Activated CD4-positive, CD25-positive, alpha-beta regulatory T cell treated with anti-CD3 and anti-CD28 coated beads, Interleukin-2, amount 50 U/mL, for 24 hours (primary cell): ENCODE measurements at regions not wholly inside any gene's neighbourhood (a gene's known extent, or its start where the extent isn't known, plus 50 kb on each side); places are given as distances from the start of the nearest gene placed in this dataset.
"Not testable (repeated sequence)": the region's sequence is repeated elsewhere in the genome, so short reads cannot be mapped to it uniquely, and the experiment has no call there.

Experiments
- ATAC-seq, 2 donors: fragments of 150-1000 bp; cut with Tn5 transposase; one replicate each; pipeline ENCODE4 v1.10.0; 2021; ENCODE audit warnings: mild to moderate bottlenecking in 1 of 2, moderate library complexity in 1 of 2

DNA sequence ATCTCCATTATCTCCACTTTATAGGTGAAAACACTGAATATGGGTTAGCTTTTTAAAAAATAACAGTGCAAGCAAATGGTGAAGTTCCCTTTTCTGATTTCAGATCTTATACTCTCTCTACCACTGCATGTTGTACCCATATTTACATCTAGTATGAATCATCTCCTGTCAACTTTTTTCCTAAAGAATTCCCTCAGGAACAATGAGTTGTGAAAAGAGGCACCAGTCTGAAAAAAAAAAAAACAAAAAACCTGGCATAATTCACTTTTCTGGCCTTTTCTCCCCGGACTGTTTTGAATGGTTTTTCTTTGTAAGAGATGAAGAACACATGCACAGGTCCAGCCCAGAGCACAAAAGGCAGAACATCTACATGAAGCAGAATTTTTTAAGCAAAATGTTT lies 596.0 kb downstream of the COL12A1 start:
- no peak for ATAC-seq

DNA sequence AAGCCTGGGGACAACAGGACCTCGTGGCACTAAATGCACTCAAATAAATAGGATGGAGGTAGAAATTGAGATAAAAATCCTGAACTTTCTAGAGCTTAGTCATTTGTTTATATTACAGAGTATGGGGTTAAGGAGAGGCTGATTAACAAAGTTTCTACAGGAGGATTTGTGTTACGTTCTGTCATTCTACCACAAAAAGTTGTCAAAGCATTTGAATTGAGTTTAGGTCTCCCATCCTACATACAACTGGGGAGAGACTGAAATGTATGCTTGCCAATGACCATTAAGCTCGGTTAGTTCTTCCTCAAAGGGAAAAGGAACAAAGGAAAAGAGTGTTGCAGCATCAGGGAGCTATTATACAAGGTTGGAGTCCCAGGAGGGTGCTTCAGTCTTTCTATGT lies 597.9 kb downstream of the COL12A1 start:
- ATAC-seq: no peak

GRCh38 chr6:74607468-74607867 lies 598.4 kb downstream of the COL12A1 start:
- no peak for ATAC-seq

DNA sequence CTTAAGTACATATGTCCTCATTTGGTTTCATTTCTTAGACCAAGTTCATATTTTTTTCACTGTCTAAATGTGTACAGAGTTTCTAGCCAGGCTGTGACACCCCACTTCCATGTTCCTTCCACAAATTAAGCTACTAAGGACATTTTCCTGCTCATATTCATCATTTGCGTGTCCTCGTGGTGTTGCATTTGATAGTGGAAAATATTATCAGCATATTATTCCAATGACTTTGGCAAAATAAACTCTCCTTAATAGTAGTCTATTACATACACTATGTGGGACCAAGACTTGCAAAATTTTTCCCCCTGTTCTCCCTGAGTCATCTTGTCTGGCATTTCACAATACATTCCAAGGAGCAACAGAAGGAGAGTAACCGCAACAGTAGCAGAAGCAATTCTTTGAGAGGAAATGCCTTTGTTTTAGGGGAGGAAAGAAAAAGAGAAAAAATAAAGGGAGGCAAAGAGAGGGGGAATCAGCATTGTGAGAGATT lies 599.2 kb downstream of the COL12A1 start:
- no peak for ATAC-seq

- ATAC-seq: no peak
Observed at GRCh38 chr6:74605922-74606581, 599.8 kb downstream of the COL12A1 start.

- no peak for ATAC-seq
Observed at GRCh38 chr6:74604279-74604678, 601.6 kb downstream of the COL12A1 start.

DNA sequence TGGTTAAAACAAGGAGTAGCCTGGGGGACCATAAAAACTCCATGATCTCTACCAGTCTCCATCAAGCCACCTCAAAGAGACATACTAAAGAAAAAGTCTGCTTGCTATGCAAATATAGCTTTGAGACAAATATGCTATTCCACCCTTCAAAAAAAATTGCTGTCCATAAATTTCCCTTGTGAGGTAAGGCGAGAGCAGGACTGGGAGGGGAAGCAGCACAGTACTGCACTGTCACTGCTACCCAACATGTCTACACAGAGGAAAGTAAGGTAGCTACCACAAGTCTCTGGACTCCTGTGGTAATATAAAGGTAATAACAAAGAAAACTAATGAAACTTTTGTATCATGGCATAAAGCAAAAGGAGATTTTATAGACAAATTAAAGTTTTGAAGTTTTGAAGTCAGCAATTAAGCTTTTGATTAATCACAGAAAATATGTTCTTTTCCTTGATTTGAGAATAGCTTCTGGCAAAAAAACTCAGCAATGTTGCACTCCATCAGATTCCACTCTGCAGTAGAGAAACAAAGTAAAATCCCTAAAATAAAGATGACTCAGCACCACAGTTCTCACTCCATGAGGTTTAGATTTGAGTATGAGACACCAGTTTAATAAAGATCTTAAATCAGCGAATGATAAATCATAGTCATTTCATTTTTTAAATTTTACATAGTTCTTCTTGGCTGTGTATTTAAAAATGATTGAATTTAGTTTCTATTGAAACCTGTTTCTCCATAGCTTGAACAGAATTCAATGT lies 602.4 kb downstream of the COL12A1 start:
- ATAC-seq: no peak

DNA sequence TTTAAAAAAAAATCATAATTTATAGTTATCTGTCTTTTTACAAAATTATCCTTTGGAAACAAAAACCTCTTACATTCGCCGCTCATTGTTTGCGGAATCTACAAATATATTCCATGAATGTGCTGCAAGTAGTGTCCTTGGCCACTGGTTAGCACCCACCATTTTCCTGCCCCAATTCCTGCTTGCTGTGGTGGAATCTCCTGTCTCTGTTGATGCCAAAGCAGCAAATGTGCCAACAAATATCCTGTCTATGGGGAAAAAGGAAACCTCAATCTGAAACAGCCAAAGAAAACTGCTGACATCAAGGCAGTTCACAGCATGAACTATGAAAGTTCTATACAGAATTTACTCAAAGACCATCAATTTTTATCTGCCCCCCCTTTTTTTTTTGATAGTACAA lies 603.6 kb downstream of the COL12A1 start:
- ATAC-seq: no peak

GRCh38 chr6:74598462-74599393 lies 607.1 kb downstream of the COL12A1 start:
- ATAC-seq: peak in 1 of 2 donors; percentile 43

GRCh38 chr6:74597840-74598239 lies 608.0 kb downstream of the COL12A1 start:
- no peak for ATAC-seq

GRCh38 chr6:74597266-74597665 lies 608.6 kb downstream of the COL12A1 start:
- no peak for ATAC-seq

- ATAC-seq: no peak
Observed at GRCh38 chr6:74596588-74596987, 609.3 kb downstream of the COL12A1 start.

DNA sequence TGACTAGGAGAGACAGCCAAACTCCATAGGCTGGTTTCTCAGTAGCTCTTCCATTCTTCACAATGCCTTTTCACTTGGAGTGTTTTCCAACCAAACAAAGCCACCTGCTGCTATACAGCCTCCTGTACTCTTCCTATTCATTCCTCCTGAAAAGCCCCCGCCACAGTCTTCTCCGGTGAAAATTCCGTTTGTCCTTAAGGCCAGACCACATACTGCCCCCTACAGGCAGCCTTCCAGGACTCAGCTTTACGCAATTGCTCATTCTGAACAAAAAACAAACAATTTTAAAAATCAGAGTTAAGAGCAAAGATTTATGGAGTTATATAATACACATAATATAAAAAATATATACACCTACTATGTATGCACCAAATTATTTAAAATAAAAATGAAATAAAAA lies 611.5 kb downstream of the COL12A1 start:
- not testable (repeated sequence) for ATAC-seq

DNA sequence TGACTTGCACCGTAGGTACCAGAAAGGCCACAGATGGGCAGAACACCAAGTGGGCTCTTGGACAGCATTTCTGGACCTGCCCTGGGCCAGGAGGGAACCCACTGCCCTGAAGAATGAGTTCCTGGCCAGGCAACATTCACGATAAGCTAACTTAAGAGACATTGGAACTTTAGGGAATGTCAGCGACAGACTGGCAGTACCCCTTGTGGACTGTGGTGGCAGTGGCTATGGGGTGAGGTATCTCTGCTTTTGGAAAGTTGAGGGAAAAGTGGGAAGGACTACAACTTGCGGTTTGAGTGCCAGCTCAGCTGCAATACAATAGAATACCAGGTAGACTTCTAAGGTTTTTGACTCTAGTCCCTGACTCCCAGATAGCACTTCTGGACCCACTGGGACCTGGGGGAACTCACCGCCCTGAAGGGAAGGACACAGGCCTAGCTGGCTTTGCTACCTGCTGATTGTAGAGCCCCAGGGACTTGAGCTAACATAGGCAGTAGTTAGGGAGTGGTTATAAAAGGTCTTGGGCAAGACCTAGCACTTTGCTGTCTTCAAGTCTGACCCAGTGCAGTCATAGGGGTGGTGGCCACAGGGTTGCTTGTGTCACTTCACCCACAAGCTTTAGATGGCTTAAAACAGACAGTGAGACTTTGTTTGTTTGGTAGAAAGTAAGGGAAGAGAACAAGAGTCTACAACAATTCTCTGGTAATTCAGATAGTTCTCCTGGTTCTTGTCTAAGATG lies 617.6 kb downstream of the COL12A1 start:
- no peak for ATAC-seq

DNA sequence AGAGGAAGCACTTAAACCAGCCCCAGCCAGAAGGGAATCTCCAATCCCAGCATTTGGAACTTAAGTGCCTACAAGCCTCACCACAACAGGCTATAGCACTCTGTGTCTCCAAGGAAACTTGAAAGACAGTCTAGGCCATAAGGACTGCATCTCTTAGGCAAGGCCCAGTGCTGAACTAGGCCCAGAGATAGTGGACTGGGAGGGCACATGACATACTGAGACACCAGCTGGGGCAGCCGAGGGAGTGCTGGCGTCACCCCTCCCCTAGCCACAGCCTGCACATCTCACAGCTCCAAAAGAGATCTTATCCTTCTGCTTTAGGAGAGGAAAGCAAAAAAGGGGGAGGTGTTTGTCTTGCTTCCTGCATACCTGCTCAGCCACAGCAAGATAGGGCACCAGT lies 618.5 kb downstream of the COL12A1 start:
- no peak for ATAC-seq

- no peak for ATAC-seq
Observed at GRCh38 chr6:74585753-74586152, 620.1 kb downstream of the COL12A1 start.

GRCh38 chr6:74581681-74582080 lies 624.2 kb downstream of the COL12A1 start:
- no peak for ATAC-seq

DNA sequence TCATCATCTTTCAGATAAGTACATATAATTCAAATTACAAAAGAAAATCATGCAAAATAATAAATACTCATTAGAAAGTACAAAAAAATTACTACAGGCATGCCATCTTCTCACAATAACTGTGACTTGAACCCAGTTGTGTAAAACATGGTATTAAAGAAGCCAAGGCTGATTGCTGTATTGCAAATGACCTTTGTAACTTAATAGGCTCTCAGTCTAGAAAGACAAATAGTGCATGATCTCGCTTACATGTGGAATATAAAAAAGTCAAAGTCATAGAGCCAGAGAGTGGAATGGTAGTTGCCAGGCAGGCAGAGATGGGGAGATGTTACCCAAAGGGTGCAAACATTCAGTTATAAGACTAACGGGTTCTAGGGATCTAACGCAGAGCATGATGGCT lies 626.1 kb downstream of the COL12A1 start:
- ATAC-seq: no peak

- ATAC-seq: no peak
Observed at GRCh38 chr6:74579047-74579446, 626.8 kb downstream of the COL12A1 start.

GRCh38 chr6:74578339-74578738 lies 627.5 kb downstream of the COL12A1 start:
- ATAC-seq: no peak

DNA sequence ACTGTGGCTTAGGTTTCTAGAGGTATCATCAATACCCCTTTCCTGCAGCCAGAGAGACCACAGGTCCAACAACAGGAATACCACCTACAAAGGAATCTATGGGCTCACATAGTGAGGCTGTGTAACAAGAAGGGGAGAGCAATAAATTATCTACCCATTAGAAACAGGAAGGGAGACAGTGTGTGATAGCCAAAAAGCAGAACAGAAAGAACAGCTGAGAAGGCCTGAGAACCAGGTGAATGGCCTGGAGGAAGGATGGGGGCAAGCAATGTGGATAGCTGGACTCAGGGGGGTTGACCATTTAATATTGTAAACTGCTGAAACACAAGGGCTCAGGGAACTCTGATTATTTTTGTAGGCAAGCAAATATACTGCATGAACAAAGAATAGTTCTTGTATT lies 628.2 kb downstream of the COL12A1 start:
- ATAC-seq: no peak

DNA sequence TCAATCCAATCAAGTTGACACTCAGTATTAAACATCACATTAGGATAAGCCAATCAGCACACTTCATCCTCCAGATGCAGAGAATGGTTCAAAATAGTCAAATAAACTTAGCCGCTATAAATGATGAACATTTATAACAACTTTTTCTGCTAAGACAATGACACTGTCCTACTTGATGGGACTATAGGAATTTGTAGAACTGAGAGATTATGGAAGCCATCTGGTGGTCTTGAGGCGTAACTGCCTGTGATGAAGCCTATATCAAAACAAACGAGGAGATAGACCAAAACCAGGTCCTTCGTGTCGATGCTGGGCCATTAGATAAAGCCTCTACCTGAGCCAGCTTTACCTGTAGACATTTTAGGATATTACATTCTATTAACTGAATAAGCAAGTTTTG lies 631.1 kb downstream of the COL12A1 start:
- ATAC-seq: no peak

DNA sequence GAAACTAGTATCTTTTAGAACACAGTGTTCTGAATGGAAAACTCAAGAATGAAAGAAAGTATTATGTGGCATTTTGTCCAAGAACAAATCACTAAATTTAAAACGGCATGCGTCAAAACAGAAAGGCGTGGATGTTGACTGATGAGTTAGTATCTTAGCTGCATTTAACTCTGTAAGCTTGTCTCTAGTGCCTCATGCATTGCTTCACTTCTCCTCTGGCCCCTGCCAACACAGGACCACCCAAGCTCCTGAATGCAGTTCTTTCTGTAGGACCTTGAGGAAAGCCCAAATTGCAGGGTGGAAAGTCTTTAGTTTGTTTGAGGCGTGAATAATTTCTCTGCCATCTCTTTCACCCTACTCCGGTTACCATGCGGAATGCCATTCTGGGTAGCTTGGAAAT lies 632.2 kb downstream of the COL12A1 start:
- ATAC-seq: no peak
